Mammary epithelial cell (primary cell): ENCODE measurements at regions not wholly inside any gene's neighbourhood (a gene's known extent, or its start where the extent isn't known, plus 50 kb on each side); places are given as distances from the start of the nearest gene placed in this dataset.
"Not testable (repeated sequence)": the region's sequence is repeated elsewhere in the genome, so short reads cannot be mapped to it uniquely, and the experiment has no call there.

Source experiments
- CTCF ChIP-seq, 2 donors: IDR thresholded peaks in 1 of 2; conservative IDR thresholded peaks in 1 of 2; 2 replicates each; pipeline ENCODE4 v1.5.1; 2011 to 2012; ENCODE audit warnings: inconsistent platforms in 2 of 2, low read length in 2 of 2, mild to moderate bottlenecking in 2 of 2, control low read depth in 1 of 2, low read depth in 1 of 2; ENCODE audit not compliant: insufficient read depth in 1 of 2; ENCODE audit errors: extremely low read depth in 1 of 2
- EZH2 ChIP-seq: IDR thresholded peaks from 2 replicates; pipeline ENCODE4 v1.6.1; 2012; ENCODE audit warnings: low read length, inconsistent platforms, borderline replicate concordance

- TF ChIP-seq EZH2; CTCF (conservative IDR thresholded peaks at IDR 0.05 in 1 of 2, IDR thresholded peaks at IDR 0.05 in 1 of 2; ENCODE audit: extremely low read depth in 1 of 2, insufficient read depth in 1 of 2, low read depth in 1 of 2, low read length in 2 of 2): not testable (repeated sequence)
These were observed 178.8 kb downstream of the CWH43 start for GRCh38 chr4:49164916-49165315.
